Keratinocyte (primary cell): ENCODE measurements at regions not wholly inside any gene's neighbourhood (a gene's known extent, or its start where the extent isn't known, plus 50 kb on each side); places are given as distances from the start of the nearest gene placed in this dataset.

Experiments
- CTCF ChIP-seq, 3 experiments: IDR thresholded peaks in 1 of 3; conservative IDR thresholded peaks in 1 of 3; optimal IDR thresholded peaks in 1 of 3; 2 replicates in 2 of 3; 3 replicates in 1 of 3; pipeline versions ENCODE3 to v1.5.1; 2011; ENCODE audit warnings: low read length in 3 of 3, mild to moderate bottlenecking in 3 of 3, moderate library complexity in 2 of 3, control low read depth in 1 of 3, inconsistent platforms in 1 of 3; ENCODE audit not compliant: insufficient read depth in 2 of 3; ENCODE audit errors: extremely low read depth in 1 of 3
- EZH2 ChIP-seq: IDR thresholded peaks from one replicate; pipeline ENCODE4 v1.6.1; 2012; ENCODE audit warnings: inconsistent platforms, mild to moderate bottlenecking, low read length, moderate library complexity

DNA sequence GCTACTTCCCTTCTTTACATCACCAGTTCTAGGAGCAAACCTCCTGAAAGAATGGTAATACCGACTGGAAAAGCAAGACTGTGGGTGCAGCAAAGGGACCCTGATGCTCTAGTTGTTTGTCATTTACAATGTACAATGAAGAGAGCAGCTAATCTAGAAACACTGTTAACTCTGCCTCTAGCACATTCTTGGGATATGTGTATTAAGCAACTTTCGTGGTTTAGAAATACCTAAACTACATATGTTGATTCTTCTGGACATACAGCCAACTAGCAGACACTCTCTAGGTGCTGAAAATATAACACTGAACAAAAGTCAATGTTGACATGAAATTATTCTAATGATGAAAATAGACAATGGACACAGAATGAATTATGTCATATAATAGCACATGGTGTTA lies 440.3 kb upstream of the MC4R start:
- TF ChIP-seq CTCF (optimal IDR thresholded peaks at IDR 0.05 in 1 of 3, IDR thresholded peaks at IDR 0.05 in 1 of 3, conservative IDR thresholded peaks at IDR 0.05 in 1 of 3; ENCODE audit: extremely low read depth in 1 of 3, insufficient read depth in 2 of 3, low read length in 3 of 3): no peak
- TF ChIP-seq EZH2: no peak
